GM19463 (cell line): ENCODE measurements at regions not wholly inside any gene's neighbourhood (a gene's known extent, or its start where the extent isn't known, plus 50 kb on each side); places are given as distances from the start of the nearest gene placed in this dataset.
"Not testable (repeated sequence)": the region's sequence is repeated elsewhere in the genome, so short reads cannot be mapped to it uniquely, and the experiment has no call there.

Experiments
- ATAC-seq: cut with Tn5 transposase; IDR thresholded peaks from one replicate; pipeline ENCODE4 v1.9.1; 2021; ENCODE audit warnings: mild to moderate bottlenecking, moderate library complexity; ENCODE audit not compliant: unreplicated experiment

DNA sequence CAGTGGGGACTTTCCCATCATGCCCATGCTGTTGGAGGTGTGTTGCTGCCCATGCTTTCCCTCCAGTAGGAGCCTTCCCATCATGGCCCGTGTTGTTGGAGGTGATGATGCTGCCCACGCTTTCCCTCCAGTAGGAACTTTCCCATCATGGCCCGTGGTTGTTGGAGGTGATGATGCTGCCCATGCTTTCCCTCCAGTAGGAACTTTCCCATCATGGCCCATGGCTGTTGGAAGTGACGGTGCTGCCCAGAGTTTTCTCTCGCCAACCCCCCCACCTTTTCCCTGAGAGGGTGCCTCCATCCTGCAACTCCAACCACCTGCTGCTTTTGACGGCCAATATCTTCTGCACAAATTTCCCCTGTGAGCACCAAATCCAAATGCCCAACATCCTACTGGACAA, 205.7 kb downstream of the TOMM20 start:
- ATAC-seq, result no peak

DNA sequence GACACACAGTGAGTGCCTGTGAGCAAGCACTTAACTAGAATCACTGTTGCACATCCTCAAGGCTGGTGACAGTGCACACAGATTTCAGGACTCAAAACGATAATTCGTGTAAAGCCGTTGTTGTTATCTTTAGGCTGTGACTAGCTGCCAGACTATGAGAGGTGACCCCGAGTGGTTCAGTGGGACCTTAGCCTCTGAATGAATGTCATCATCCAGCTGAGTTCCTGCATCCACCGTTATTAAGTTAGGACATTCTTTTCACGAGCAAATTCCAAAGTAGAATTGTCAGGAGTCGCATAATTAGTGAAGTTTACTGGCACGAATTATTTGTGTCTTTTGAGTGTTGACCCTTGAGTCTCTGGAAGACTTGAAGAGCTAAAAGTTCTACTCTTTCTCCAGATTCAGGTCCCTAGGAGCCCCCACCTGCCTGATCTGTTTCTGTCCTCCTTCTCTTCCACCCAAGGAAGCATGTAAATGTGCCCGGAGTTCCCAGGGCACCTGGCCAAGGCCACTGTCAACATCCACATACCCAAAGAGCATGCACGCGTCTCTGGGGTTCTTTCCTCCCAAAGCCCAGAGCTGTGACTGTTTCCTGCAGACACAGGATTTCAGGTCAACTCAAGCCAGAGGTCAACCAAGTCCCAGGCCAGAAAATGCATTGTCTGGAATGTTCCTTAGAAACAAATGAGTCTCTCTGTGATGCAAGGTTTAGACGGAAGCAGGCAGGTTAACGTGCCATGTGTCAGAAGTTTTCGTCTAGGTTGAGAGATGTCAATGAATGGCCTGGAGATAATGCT, 207.2 kb downstream of the TOMM20 start:
- no peak for ATAC-seq

DNA sequence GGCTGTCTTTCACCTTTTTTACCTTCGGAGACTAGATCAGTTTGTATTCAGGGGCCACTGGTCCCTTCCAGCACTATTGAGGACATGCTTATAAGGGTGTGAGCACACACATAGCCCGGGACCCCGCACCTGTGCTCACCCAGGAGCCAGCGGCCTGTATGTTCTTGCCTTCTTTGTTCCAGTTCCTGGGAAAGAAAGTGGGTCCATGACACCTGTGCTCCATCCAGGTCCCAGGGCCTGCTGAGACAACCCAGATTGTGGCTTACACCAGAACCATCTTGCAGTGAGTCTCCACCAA, 207.8 kb downstream of the TOMM20 start:
- no peak for ATAC-seq

DNA sequence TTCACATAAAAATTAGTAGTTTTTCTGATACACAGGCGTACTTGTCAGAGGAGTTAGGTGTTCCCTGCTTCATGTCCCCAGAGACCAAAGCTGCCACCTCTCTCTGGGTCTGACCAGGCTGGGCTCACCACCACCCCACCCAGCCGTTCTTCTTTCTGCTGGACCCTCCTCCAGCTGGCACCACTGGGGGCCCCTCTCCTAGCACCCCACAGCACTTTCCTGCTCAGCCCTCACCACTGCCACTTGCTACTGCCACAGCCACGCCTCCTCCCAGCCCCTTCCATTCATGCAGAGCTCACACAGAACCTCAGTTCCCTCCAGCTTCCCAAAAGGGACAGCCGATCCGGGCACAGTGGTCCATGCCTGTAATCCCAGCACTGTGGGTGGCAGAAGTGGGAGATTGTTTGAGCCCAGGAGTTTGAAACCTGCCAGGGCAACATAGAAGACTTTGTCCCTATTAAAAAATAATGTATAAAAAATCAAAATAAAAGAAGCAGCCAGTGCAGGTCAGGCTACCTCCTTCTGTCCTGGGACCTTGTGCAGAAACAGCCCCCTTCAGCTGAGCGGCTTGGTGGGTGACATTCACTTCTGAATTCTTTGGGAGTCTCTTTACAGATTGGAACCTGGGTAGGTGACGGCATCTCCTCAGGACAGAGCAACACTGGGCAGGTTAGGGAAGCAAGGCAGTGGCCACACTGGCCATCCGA, 208.3 kb downstream of the TOMM20 start:
- no peak for ATAC-seq

DNA sequence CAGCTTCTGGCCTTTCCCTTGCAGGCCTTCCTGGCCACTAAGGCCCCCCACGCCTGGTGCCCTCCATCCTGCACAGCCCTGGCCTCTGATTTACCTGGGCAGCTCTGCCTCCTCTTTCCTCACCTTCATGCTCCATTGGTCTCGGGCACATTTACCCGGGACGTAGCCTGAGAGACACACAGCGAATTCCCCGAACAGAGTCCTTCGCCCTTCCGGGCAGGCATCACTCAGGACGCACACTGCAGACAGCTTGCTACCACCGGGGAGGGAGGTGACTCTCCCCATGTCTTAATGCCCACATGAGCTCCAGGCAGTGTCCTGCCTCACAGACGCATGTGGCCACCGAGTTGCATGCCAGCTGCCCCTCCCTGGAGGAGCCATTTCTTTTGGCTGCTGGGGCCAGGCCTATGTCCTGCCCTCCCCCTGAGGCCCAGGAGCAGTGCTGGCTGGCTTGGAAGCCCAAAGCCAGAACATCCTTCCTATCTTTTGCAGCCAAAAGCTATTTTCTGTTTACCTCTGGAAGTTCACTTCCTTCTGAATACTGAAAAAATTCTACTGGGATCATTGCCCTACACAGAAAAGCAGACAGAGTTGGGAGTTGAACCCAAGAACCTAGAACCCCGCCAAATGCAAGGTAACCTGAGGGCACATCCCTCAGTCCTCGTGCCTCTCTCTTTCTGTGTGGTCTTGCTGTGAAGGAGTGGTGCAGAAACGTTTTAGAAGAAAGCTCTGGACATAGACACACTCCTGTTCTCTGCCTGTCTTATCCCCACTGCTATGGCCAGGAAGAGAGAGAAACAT, 209.5 kb downstream of the TOMM20 start:
- ATAC-seq, result no peak

DNA sequence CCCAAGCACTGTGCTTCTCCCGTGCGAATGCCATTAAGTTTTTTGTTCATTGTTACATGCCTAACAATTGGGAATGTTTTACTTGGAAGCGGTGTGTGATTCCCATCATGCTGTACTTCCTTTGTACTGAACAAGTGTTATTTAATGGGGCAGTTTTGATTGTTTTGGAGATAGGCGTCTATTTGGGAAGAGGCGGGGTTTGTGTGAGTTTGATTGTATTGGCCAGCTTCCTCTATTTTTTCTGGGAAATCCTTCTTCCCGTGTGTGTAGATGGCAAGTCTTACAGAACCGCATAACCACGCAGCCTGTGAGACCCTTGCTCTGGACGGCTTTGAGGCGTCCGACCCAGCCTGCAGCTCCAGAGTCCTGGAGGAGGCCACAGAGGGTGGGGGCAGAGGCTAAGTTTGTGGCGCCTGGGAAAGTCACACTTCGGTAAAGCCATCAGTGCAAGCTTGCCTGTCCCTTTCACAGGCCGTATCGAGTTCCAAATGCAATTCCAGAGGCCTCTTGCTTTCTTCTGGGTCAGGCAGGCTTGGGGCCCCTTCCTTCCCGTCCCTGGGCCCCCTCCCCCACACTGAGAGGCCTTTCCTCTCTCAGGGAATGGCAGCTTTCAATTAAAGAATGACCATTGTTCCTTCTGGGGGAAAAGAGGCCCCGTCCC, 210.3 kb downstream of the TOMM20 start:
- ATAC-seq, result no peak

DNA sequence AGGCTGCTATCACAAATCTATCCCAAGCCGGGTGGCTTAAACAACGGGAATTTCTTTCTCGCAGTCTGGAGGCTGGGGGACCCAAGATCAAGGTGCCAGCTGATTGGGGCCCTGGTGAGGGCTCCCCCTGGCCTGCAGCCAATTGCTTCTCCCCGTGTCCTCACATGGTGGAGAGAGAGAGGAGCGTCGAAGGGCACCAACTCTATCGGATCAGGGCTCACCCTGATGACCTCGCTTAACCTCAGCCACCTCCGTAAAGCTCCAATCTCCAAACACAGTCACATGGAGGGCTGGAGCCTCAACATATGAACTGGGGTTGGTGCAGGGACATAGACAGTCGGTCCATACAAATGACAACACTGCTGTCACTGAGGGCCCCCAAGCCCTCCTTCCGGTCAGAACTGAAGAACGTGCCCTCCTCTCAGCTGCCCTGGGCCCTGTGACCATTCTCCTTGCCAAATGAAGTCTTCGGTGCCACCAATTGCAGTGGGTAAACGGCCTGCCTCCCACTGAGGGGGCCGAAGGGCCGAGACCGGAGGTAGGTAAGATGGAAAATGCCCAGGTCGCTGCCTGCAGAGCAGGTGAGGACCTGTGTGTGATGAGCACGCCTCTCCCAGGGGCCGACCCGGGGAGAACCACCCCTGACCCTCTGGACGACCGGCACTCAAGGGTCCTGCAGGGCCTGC, 211.0 kb downstream of the TOMM20 start:
- ATAC-seq, result no peak

DNA sequence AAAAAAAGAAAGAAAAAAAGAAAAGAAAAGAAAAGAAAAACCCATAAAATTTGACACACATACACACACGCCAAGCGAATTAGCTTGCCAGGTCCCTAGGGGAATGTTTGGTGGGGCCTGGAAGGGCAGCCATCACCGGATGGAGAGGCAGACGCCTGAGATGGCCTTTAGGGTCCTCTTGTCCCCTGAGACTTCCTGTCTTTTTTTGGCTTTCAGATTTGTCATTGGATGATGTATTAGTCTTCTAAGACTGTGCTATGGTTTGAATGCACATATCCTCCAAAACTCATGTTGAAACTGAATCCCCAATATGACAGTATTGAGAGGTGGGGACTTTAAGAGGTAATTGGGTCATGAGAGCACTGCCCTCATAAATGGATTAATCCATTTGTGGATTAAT, 211.8 kb downstream of the TOMM20 start:
- ATAC-seq, result peak; percentile 44

DNA sequence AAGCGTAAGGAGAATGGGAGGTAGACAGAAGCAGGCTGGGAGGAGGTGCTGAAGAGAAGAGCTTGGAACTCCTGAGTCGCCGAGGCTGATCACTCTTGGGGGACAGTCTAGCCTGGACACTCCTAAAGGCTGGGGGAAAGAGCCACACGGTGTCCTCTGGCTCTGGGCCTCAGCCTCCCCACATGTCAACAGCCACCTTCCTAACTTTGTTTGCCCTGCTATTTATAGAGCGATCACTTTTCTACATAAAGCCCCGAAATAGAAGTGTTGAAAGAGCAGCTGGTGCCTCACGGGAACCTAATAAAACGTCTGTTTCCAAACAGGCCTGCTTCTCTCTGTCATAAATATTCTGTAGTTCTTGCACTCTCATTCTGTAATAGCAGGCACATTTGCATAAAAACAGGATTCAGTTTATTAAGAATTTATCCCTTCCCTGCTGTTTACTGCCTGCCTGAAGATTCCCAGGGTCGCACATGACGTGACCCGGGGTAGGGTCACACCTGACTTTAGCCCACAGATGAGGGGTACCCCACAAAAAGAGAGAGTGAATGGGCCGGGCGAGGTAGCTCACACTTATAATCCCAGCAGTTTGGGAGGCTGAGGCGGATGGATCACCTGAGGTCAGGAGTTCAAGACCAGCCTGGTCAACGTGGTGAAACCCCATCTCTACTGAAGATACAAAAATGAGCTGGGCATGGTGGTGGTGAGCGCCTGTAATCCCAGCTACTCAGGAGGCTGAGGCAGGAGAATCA, 212.5 kb downstream of the TOMM20 start:
- ATAC-seq, result no peak

DNA sequence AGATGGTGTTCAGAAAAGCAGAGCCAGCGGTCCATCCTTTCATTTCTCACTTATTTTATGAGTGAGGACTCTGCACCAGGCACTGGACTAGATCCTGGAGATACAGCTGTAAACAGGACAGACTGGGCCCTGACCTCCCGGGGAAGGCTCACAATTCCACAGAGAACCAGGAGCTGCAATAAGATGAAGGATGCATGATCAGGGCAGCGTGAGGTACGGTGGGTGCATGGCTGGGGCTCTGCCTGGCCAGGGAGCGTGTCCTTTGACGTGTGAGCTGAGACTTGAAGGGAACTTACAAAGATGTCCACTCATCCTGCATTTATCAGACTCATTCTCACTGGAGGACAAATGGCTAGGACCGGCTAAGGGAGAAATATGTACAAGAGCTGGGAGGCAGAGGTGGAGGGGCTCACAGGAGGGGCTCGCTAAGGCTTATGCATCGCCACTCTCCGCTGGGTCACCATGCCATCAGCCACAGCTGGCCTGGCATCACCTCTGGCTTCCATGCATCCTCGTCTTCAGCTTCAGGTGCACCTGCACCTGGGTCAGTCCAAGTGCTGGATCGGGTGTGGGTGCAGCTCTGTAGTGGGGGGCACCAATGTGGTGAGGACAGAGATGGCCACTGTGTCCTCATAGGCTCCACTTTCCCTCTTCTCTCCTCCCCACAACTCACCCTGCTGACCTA, 213.9 kb downstream of the TOMM20 start:
- ATAC-seq, result no peak

DNA sequence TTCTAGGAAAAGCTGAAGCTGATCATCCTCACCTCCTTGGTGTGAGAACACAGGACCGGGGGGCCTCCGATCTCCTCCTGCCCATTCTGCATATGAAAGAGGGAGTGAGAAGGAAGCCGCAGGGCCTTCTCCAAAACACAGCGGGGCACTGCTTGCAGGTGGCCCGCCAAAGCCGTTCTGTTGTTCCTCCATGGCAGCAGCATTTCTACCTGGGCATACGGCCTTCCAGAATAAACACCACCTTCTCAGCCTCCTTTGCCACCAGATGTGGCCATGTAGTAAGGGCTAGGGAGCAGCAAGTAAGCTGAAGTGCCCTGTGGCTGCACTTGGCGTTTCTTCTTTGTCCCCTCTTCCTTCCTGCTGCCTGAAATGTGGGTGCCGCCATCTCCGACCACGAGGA, 214.9 kb downstream of the TOMM20 start:
- no peak for ATAC-seq

DNA sequence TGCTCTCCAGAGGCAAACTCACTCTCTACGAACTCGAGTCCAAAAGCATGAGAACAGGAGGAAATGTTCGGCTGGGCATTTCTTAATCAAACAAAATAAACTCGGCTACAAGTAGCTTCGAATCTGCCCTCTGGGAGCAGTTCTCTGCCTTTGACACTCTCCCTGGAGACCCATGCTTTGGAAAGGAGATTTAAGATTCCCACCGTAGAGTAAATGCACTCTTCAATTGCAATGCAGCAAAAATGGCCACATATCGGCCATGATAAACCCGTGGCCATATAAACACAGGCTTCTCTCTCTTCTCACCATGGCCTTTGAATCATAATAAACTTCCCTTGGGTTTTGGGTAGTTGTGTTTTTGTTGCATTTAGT, 215.4 kb downstream of the TOMM20 start:
- no peak for ATAC-seq

DNA sequence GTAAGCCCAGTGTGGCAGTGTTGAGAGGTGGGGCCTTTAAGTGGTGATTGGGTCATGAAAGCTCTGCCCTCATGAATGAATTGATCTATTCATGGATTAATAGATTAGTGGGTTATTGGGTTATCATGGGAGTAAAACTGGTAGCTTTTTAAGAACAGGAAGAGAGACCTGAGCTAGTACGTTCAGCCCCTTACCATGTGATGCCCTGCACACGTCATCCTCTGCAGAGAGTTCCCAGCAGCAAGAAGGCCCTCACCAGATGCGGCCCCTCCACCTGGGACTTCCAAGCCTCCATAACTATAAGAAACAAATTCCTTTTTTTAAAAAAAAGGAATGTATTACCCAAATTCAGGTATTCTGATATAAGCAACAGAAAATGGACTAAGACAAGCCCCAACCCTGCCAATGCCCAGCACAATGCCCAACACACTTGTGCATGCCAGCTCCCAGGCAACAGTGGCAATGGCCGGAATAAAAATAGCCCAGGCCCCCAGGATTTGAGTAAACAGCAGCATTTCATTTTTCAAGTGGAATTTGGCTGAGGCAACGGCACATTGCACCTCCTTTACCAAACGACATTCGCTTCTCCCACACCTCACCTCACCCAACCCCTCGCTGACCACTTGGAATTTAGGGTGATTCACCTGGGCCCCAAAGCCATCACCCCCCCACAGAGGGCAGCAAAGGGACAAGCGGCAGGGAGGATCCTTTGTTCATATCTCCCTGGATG, 215.9 kb downstream of the TOMM20 start:
- ATAC-seq, result no peak

DNA sequence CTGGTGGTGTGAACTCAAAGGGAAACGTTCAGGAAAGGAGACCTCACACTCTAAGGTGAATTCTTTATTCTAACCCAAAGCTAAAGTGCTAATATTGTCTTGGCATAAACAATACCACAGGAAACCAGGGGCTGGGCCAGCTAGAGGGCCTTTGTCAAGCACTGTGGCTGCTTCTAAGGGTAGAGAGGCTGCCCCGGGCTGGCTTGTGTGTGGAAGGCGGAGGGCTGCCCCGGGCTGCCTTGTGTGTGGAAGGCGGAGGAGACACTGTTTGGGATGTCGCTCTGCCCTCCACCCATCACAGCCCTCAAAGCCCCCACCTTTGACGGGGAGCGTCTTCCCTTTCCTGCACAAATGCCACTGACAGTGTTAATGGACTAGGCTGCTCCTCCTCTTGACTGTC, 216.8 kb downstream of the TOMM20 start:
- no peak for ATAC-seq

DNA sequence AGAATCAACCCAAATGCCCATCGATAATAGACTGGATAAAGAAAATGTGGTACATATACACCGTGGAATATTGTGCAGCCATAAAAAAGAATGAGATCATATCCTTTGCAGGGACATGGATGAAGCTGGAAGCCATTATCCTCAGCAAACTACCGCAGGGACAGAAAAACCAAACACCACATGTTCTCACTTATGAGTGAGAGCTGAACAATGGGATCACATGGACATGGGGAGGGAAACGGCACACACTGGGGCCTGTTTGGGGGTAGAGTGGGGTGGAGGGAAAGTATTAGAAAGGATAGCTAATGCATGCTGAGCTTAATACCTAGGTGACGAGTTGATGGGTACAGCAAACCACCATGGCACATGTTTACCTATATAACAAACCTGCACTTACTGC, 217.5 kb downstream of the TOMM20 start:
- not testable (repeated sequence) for ATAC-seq

DNA sequence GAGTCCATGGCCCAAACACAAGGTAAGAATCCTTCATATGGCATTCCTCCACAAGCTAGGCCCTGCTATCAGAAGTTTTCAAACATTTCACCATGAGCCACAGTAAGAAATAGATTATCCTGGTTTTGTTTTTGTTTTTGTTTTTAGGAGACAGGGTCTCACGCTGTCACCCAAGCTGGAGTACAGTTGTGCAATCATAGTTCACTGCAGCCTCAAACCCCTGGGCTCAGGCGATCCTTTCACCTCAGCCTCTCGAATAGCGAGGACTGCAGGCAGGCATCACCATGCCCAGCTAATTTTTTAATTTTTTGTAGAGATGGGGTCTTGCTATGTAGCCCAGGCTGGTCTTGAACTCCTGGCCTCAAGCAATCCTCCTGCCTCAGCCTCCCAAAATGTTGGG, 218.8 kb downstream of the TOMM20 start:
- ATAC-seq, result no peak

DNA sequence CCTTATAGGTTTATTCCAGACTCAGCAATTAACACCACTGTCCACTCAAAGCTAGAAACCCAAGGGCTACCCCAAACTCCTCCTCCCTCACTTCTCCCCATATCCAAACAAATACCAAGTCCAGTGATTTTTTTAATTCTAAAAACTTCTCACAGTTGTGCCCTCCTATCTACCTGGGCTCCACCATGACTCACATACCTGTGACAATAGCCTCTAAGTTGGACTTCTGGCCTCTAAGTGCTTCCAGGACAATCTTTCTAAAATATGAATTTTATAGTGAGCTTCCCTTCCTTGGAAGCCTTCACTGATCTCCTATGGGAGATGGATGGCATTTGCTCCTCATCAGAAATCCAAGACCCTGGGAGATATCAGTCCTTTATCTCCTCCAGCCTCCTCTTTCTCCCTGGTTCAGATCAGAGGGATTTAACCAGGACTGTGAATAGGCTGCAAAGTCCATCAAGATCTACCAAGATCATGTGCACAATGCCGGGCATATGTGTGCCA, 219.3 kb downstream of the TOMM20 start:
- ATAC-seq, result no peak

DNA sequence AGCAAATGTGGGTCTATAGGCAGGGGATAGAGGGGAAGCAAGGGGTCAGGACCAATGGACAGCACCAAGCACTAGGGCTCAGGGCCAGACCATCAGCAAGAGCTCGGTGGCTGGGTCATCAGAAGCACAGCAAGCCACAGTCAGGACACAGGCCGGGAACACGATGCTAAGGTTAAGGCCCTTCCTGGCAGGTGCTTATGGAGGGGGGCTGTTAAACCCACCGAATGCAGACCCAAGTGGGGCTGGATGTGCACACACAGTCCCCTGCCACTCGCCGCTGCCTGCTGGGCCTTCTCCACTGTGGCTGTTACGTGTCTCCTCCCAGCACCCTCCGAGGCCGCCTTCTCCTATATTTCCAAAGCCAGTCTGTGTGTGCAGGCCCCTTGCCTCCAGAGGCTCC, 220.1 kb downstream of the TOMM20 start:
- no peak for ATAC-seq

DNA sequence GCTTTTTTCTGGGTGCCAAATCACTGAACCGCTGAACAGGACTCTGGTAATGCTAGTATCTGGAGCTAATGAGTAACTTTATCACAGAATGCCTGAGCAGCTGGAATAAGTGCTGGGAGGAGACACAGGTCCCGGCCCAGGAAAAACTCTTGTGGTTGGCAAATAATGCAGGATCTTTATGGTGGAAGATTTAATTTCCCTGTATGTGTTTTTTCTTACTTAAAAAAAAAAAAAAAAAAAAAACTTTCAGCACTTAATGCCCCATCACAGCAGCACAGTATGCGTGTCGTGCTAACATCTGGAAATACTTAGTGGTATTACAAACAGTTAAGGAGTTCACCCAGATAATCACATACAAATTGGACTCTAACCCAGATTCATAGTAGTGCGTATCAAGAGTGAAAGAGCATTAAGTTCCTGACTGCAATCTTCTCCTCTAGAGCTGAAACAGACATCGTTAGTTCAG, 220.7 kb downstream of the TOMM20 start:
- no peak for ATAC-seq
